Kidney (tissue), 13 donors: ENCODE measurements at regions not wholly inside any gene's neighbourhood (a gene's known extent, or its start where the extent isn't known, plus 50 kb on each side); places are given as distances from the start of the nearest gene placed in this dataset.
"Not testable (repeated sequence)": the region's sequence is repeated elsewhere in the genome, so short reads cannot be mapped to it uniquely, and the experiment has no call there.

Experiments
- DNase-seq, 5 donors: peaks; one replicate each; pipeline ENCODE4 v3.0.0-alpha.2; 2013 to 2020
- FAIRE-seq: peaks from 2 replicates; lab custom pipeline; 2012; peaks lifted over from hg19 to GRCh38; lab: Jason Lieb, UNC
- H3K27ac ChIP-seq, 2 donors: one replicate each; pipeline ENCODE4 v1.7.0; 2013; ENCODE audit warnings: low read depth in 2 of 2, low read length in 2 of 2, inconsistent platforms in 1 of 2
- H3K27me3 ChIP-seq: one replicate; pipeline ENCODE4 v1.7.1; 2013; ENCODE audit warnings: low read length, inconsistent platforms; ENCODE audit not compliant: control insufficient read depth, insufficient read depth
- H3K36me3 ChIP-seq, 3 donors: one replicate each; pipeline versions ENCODE4 v1.7.0 to v1.7.1; 2013; ENCODE audit warnings: low read length in 3 of 3, control low read depth in 1 of 3, inconsistent platforms in 1 of 3; ENCODE audit not compliant: insufficient read depth in 3 of 3, control insufficient read depth in 2 of 3
- H3K4me1 ChIP-seq, 3 donors: one replicate each; pipeline versions ENCODE4 v1.7.0 to v1.7.1; 2013; ENCODE audit warnings: low read length in 3 of 3, inconsistent platforms in 1 of 3, low read depth in 1 of 3; ENCODE audit not compliant: control insufficient read depth in 2 of 3, insufficient read depth in 2 of 3
- H3K4me3 ChIP-seq, 3 donors: one replicate each; pipeline versions ENCODE4 v1.7.0 to v1.8.1; 2013; ENCODE audit warnings: low read length in 3 of 3, control low read depth in 1 of 3, inconsistent platforms in 1 of 3
- H3K9ac ChIP-seq, 3 donors: one replicate each; pipeline versions ENCODE4 v1.7.0 to v1.7.1; 2013; ENCODE audit warnings: low read length in 3 of 3, control low read depth in 1 of 3, inconsistent platforms in 1 of 3
- H3K9me3 ChIP-seq, 3 donors: one replicate each; pipeline versions ENCODE4 v1.7.0 to v1.7.1; 2013; ENCODE audit warnings: low read length in 3 of 3, control low read depth in 1 of 3, inconsistent platforms in 1 of 3; ENCODE audit not compliant: control insufficient read depth in 2 of 3, insufficient read depth in 1 of 3
- intact Hi-C: fragments of 100-400 bp; cut with DNase I; formaldehyde crosslinking; loops from one replicate; pipeline ENCODE4 v1.11.1; 2022
- TF ChIP-seq, protein P1 (sequence below): IDR thresholded peaks from 3 replicates; pipeline ENCODE4 v1.5.1; 2012; ENCODE audit warnings: mild to moderate bottlenecking, moderate library complexity, borderline replicate concordance; ENCODE audit not compliant: insufficient read depth; ENCODE audit errors: extremely low read depth
- donor health status: control.
- donor health status: control.
- donor health status: control.
- donor health status: control.
- donor health status: control.
- donor health status: DM: yes; HTN: yes; CAD: no.
- donor health status: Normal renal cell carcinoma (clear cell type).

DNA sequence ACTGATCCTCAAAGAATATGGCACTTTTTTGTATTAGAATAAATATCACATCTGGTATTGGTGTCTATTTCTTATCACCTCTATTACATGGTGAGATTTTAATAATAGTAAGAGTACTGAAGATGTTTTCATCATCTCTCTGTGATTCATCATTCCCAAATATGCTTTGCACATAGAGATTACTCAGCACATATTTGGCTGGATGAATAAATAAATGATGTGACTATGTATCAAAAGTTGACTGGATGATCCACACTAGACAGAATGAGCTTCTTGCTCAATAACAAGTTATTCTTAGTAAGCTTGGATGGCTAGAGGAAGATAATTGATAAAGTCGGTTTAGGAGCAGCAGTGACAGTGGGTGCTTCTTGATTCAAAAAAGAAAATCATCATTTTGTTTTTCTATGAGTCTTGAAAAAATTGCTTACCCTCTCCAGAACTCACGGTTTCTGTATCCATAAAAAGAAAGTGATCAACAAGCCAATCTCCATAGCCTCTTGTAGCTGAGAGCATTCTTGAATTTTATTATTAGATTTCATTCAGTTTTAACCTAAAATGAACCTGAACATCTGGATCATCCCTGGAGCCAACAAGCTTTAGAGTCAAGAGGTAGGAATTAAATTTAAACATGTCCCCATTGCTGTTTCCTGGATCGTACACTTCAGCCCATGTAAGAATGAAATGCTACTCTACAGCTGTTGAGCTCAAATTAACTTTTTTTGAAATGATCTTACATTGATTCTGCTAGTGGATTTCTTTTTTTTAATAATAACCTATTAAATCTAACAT is 104.8 kb upstream of the OSTN start:
- FAIRE-seq (no peak), DNase-seq (no peak)
- intact Hi-C loops: no loop called here
- Histone ChIP-seq H3K27me3 (no peaks in the 10 kb centered on the region), H3K4me1 (no peaks in the 10 kb centered on the region), H3K36me3 (no peaks in the 10 kb centered on the region), H3K27ac (no peak overlapping the region), H3K9ac (no peak overlapping the region), H3K9me3 (no peaks in the 10 kb centered on the region), H3K4me3 (no peak overlapping the region)
- TF ChIP-seq, protein P1, sequence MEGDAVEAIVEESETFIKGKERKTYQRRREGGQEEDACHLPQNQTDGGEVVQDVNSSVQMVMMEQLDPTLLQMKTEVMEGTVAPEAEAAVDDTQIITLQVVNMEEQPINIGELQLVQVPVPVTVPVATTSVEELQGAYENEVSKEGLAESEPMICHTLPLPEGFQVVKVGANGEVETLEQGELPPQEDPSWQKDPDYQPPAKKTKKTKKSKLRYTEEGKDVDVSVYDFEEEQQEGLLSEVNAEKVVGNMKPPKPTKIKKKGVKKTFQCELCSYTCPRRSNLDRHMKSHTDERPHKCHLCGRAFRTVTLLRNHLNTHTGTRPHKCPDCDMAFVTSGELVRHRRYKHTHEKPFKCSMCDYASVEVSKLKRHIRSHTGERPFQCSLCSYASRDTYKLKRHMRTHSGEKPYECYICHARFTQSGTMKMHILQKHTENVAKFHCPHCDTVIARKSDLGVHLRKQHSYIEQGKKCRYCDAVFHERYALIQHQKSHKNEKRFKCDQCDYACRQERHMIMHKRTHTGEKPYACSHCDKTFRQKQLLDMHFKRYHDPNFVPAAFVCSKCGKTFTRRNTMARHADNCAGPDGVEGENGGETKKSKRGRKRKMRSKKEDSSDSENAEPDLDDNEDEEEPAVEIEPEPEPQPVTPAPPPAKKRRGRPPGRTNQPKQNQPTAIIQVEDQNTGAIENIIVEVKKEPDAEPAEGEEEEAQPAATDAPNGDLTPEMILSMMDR: no peak

DNA sequence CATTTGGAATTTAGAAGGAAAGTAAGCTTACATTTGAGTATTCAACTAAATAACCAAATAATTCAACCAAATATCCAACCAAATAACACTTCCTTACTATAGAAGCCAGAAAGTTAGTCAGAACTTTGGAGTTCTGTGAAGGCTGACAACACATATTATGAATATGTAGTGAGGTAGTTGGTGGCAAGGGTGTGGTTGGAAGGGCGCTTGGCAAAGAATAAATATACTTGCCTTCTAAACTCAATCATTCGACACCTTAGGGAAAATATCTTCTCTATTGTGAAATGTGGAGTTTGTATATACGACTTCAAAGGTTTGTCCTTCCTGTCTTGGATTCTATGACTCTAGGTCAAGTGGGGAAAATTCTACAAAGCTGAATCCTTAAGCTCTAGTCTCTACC is 111.7 kb upstream of the OSTN start:
- Histone ChIP-seq H3K4me1 (no peaks in the 10 kb centered on the region), H3K9ac (no peak overlapping the region), H3K27ac (no peak overlapping the region), H3K9me3 (peaks cover 0 to 3% (median 2%) of the 10 kb centered on the region in 3 donors), H3K4me3 (no peak overlapping the region), H3K36me3 (no peaks in the 10 kb centered on the region), H3K27me3 (no peaks in the 10 kb centered on the region)
- TF ChIP-seq, protein P1: no peak
- intact Hi-C loops: no loop called here
- DNase-seq (no peak), FAIRE-seq (no peak)

GRCh38 chr3:191085091-191085490 is 114.0 kb upstream of the OSTN start:
- TF ChIP-seq, protein P1: no peak
- no peaks in the 10 kb centered on the region for H3K27me3 ChIP-seq
- no peak for DNase-seq
- intact Hi-C loops: no loop called here
- peaks cover 0 to 3% (median 2%) of the 10 kb centered on the region in 3 donors for H3K9me3 ChIP-seq
- no peak overlapping the region for H3K4me3 ChIP-seq
- FAIRE-seq: no peak
- H3K4me1 ChIP-seq: no peaks in the 10 kb centered on the region
- no peak overlapping the region for H3K9ac ChIP-seq
- H3K36me3 ChIP-seq: no peaks in the 10 kb centered on the region
- H3K27ac ChIP-seq: no peak overlapping the region

- intact Hi-C loops, FAIRE-seq: not testable (repeated sequence)
These were observed 120.1 kb upstream of the OSTN start for GRCh38 chr3:191078913-191079312.

More at GRCh38 chr3:191078913-191079312, 120.1 kb upstream of the OSTN start:
- not testable (repeated sequence) for DNase-seq, H3K36me3 ChIP-seq, H3K4me3 ChIP-seq, H3K9ac ChIP-seq, H3K9me3 ChIP-seq, H3K27ac ChIP-seq, H3K27me3 ChIP-seq, H3K4me1 ChIP-seq
